ENCODE measurements at regions not wholly inside any gene's neighbourhood (a gene's known extent, or its start where the extent isn't known, plus 50 kb on each side); places are given as distances from the start of the nearest gene placed in this dataset.
A peak's percentile ranks its signal among the peaks of the same experiment; 100 is the strongest.

DNA sequence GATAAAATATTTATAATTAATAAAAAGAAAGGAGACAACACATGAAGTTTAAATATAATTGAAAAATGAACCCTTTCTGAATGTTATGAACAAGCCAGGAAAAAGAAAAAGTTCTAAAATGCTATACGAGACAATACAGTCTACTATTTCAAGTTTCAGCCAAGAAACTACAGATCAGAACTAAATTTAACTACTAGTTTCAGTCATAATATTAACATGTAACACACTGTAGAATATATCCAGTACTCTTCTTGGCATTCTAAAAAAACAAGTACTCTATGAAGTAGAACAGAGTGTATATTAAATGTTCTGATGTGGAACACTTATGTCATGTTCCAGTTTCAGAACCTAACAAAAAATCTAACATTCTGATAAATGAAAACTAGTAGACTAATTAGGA is 679.7 kb downstream of the FAT4 start:
- H3K4me1 Mint-ChIP-seq (ENCODE audit: low read depth, unreplicated experiment), result peaks cover 5% of the 10 kb centered on the region
- no peaks in the 10 kb centered on the region for H3K4me1 ChIP-seq (ENCODE audit: insufficient read depth, low read length)
- no peak for FAIRE-seq
- TF ChIP-seq, protein P1, sequence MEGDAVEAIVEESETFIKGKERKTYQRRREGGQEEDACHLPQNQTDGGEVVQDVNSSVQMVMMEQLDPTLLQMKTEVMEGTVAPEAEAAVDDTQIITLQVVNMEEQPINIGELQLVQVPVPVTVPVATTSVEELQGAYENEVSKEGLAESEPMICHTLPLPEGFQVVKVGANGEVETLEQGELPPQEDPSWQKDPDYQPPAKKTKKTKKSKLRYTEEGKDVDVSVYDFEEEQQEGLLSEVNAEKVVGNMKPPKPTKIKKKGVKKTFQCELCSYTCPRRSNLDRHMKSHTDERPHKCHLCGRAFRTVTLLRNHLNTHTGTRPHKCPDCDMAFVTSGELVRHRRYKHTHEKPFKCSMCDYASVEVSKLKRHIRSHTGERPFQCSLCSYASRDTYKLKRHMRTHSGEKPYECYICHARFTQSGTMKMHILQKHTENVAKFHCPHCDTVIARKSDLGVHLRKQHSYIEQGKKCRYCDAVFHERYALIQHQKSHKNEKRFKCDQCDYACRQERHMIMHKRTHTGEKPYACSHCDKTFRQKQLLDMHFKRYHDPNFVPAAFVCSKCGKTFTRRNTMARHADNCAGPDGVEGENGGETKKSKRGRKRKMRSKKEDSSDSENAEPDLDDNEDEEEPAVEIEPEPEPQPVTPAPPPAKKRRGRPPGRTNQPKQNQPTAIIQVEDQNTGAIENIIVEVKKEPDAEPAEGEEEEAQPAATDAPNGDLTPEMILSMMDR (IDR thresholded peaks at IDR 0.05; ENCODE audit: insufficient read depth, low read depth, low read length), result no peak
- TF ChIP-seq EZH2 (IDR thresholded peaks at IDR 0.05; ENCODE audit: insufficient read depth, low read length), result no peak
- H3K9ac ChIP-seq (ENCODE audit: low read length), result no peak overlapping the region
- no peaks in the 10 kb centered on the region for H3K27me3 Mint-ChIP-seq (ENCODE audit: low read depth, unreplicated experiment)
- no peaks in the 10 kb centered on the region for H3K9me3 Mint-ChIP-seq (ENCODE audit: unreplicated experiment)
- no peaks in the 10 kb centered on the region for H3K9me3 ChIP-seq (ENCODE audit: insufficient read depth, low read depth, low read length)
- H3K36me3 Mint-ChIP-seq (ENCODE audit: low read depth, unreplicated experiment), result no peaks in the 10 kb centered on the region
- H3K79me2 ChIP-seq (ENCODE audit: insufficient read depth, low read length), result no peaks in the 10 kb centered on the region
- DNase-seq (ENCODE audit: low read depth), result no peak
- H3K36me3 ChIP-seq (ENCODE audit: insufficient read depth, low read length), result no peaks in the 10 kb centered on the region
- no peak overlapping the region for H3K27ac Mint-ChIP-seq (ENCODE audit: unreplicated experiment)
- H3K27ac ChIP-seq (ENCODE audit: low read depth, low read length), result no peak overlapping the region
- H2AFZ ChIP-seq (ENCODE audit: low read depth, low read length), result no peak overlapping the region
- H3K27me3 ChIP-seq (ENCODE audit: insufficient read depth, low read length), result no peaks in the 10 kb centered on the region
- no peak overlapping the region for H3K4me2 ChIP-seq (ENCODE audit: low read length)
- H3K4me3 Mint-ChIP-seq (ENCODE audit: unreplicated experiment), result no peak overlapping the region
- no peaks in the 10 kb centered on the region for H4K20me1 ChIP-seq (ENCODE audit: insufficient read depth, low read length)
- no peak overlapping the region for H3K4me3 ChIP-seq (ENCODE audit: insufficient read depth, low read depth, low read length)

GRCh38 chr4:126004941-126005340 is 690.2 kb downstream of the FAT4 start:
- H3K27ac ChIP-seq (ENCODE audit: low read depth, low read length), result no peak overlapping the region
- H3K4me3 ChIP-seq (ENCODE audit: insufficient read depth, low read depth, low read length), result no peak overlapping the region
- Mint-ChIP-seq H3K27me3 (ENCODE audit: low read depth, unreplicated experiment) (no peaks in the 10 kb centered on the region), H3K4me3 (ENCODE audit: unreplicated experiment) (no peak overlapping the region), H3K36me3 (ENCODE audit: low read depth, unreplicated experiment) (no peaks in the 10 kb centered on the region), H3K4me1 (ENCODE audit: low read depth, unreplicated experiment) (peaks cover 8% of the 10 kb centered on the region), H3K9me3 (ENCODE audit: unreplicated experiment) (peaks cover 2% of the 10 kb centered on the region), H3K27ac (ENCODE audit: unreplicated experiment) (no peak overlapping the region)
- no peaks in the 10 kb centered on the region for H3K4me1 ChIP-seq (ENCODE audit: insufficient read depth, low read length)
- H3K4me2 ChIP-seq (ENCODE audit: low read length), result no peak overlapping the region
- no peak overlapping the region for H2AFZ ChIP-seq (ENCODE audit: low read depth, low read length)
- FAIRE-seq (no peak), DNase-seq (ENCODE audit: low read depth) (peak; percentile 30)
- H3K9me3 ChIP-seq (ENCODE audit: insufficient read depth, low read depth, low read length), result no peaks in the 10 kb centered on the region
- no peaks in the 10 kb centered on the region for H3K36me3 ChIP-seq (ENCODE audit: insufficient read depth, low read length)
- no peaks in the 10 kb centered on the region for H3K27me3 ChIP-seq (ENCODE audit: insufficient read depth, low read length)
- TF ChIP-seq, protein P1 (IDR thresholded peaks at IDR 0.05; ENCODE audit: insufficient read depth, low read depth, low read length), result no peak
- no peak for TF ChIP-seq EZH2 (IDR thresholded peaks at IDR 0.05; ENCODE audit: insufficient read depth, low read length)
- H3K79me2 ChIP-seq (ENCODE audit: insufficient read depth, low read length), result no peaks in the 10 kb centered on the region
- no peak overlapping the region for H3K9ac ChIP-seq (ENCODE audit: low read length)
- H4K20me1 ChIP-seq (ENCODE audit: insufficient read depth, low read length), result no peaks in the 10 kb centered on the region

DNA sequence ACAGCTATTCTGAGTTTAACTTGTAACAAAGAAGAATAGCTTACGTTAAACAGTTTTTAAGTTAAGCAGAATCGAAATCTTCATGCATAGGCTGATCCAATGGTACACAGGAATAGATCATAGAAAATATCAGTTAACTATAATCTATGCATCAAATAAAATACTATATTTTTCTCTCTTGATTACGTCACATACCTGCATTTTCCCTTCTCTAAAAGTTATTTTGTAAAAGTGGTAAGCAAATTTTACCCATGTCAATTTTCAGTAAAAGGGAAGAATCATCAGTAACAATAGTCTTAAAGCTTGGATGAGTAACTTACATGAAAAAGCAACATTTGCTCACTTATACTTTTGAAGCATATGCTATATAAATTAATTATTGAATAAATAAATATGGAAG is 692.4 kb downstream of the FAT4 start:
- Mint-ChIP-seq H3K9me3 (ENCODE audit: unreplicated experiment) (peaks cover 6% of the 10 kb centered on the region), H3K27me3 (ENCODE audit: low read depth, unreplicated experiment) (no peaks in the 10 kb centered on the region), H3K36me3 (ENCODE audit: low read depth, unreplicated experiment) (no peaks in the 10 kb centered on the region), H3K27ac (ENCODE audit: unreplicated experiment) (no peak overlapping the region), H3K4me1 (ENCODE audit: low read depth, unreplicated experiment) (peaks cover 8% of the 10 kb centered on the region), H3K4me3 (ENCODE audit: unreplicated experiment) (no peak overlapping the region)
- H3K27me3 ChIP-seq (ENCODE audit: insufficient read depth, low read length), result no peaks in the 10 kb centered on the region
- no peak for DNase-seq (ENCODE audit: low read depth)
- no peaks in the 10 kb centered on the region for H3K4me1 ChIP-seq (ENCODE audit: insufficient read depth, low read length)
- H3K36me3 ChIP-seq (ENCODE audit: insufficient read depth, low read length), result no peaks in the 10 kb centered on the region
- no peak overlapping the region for H2AFZ ChIP-seq (ENCODE audit: low read depth, low read length)
- no peak for FAIRE-seq
- no peak overlapping the region for H3K27ac ChIP-seq (ENCODE audit: low read depth, low read length)
- H3K4me2 ChIP-seq (ENCODE audit: low read length), result no peak overlapping the region
- no peaks in the 10 kb centered on the region for H3K9me3 ChIP-seq (ENCODE audit: insufficient read depth, low read depth, low read length)
- no peak overlapping the region for H3K4me3 ChIP-seq (ENCODE audit: insufficient read depth, low read depth, low read length)
- H4K20me1 ChIP-seq (ENCODE audit: insufficient read depth, low read length), result no peaks in the 10 kb centered on the region
- no peaks in the 10 kb centered on the region for H3K79me2 ChIP-seq (ENCODE audit: insufficient read depth, low read length)
- H3K9ac ChIP-seq (ENCODE audit: low read length), result no peak overlapping the region
- TF ChIP-seq, protein P1 (IDR thresholded peaks at IDR 0.05; ENCODE audit: insufficient read depth, low read depth, low read length), result no peak
- TF ChIP-seq EZH2 (IDR thresholded peaks at IDR 0.05; ENCODE audit: insufficient read depth, low read length), result no peak
